ENCODE measurements at regions not wholly inside any gene's neighbourhood (a gene's known extent, or its start where the extent isn't known, plus 50 kb on each side); places are given as distances from the start of the nearest gene placed in this dataset.
"Not testable (repeated sequence)": the region's sequence is repeated elsewhere in the genome, so short reads cannot be mapped to it uniquely, and the experiment has no call there.

GRCh38 chr13:53405616-53406015, 377.0 kb downstream of the OLFM4 start:
- DNase-seq (ENCODE audit: low read depth): no peak

- no peak for DNase-seq (ENCODE audit: low read depth)
Measured at GRCh38 chr13:53408306-53408705, 379.7 kb downstream of the OLFM4 start.

- no peak for DNase-seq (ENCODE audit: low read depth)
Measured at GRCh38 chr13:53408847-53409568, 380.4 kb downstream of the OLFM4 start.

GRCh38 chr13:53411463-53411862, 382.9 kb downstream of the OLFM4 start:
- DNase-seq (ENCODE audit: low read depth): no peak

- DNase-seq (ENCODE audit: low read depth): no peak
Measured at GRCh38 chr13:53415135-53415534, 386.5 kb downstream of the OLFM4 start.

- DNase-seq (ENCODE audit: low read depth): no peak
Measured at GRCh38 chr13:53417601-53418000, 389.0 kb downstream of the OLFM4 start.

- DNase-seq (ENCODE audit: low read depth): no peak
Measured at GRCh38 chr13:53422415-53422814, 393.8 kb downstream of the OLFM4 start.

- no peak for DNase-seq (ENCODE audit: low read depth)
Measured at GRCh38 chr13:53436396-53436795, 407.8 kb downstream of the OLFM4 start.

GRCh38 chr13:53439439-53440225, 411.0 kb downstream of the OLFM4 start:
- no peak for DNase-seq (ENCODE audit: low read depth)

GRCh38 chr13:53442979-53443378, 414.4 kb downstream of the OLFM4 start:
- no peak for DNase-seq (ENCODE audit: low read depth)

- DNase-seq (ENCODE audit: low read depth): no peak
Measured at GRCh38 chr13:53445686-53446085, 417.1 kb downstream of the OLFM4 start.

- no peak for DNase-seq (ENCODE audit: low read depth)
Measured at GRCh38 chr13:53447456-53447855, 418.8 kb downstream of the OLFM4 start.

GRCh38 chr13:53447863-53448262, 419.2 kb downstream of the OLFM4 start:
- no peak for DNase-seq (ENCODE audit: low read depth)

GRCh38 chr13:53452263-53452808, 423.7 kb downstream of the OLFM4 start:
- DNase-seq (ENCODE audit: low read depth): not testable (repeated sequence)

- no peak for DNase-seq (ENCODE audit: low read depth)
Measured at GRCh38 chr13:53460796-53461195, 432.2 kb downstream of the OLFM4 start.

- DNase-seq (ENCODE audit: low read depth): no peak
Measured at GRCh38 chr13:53463106-53463505, 434.5 kb downstream of the OLFM4 start.

- no peak for DNase-seq (ENCODE audit: low read depth)
Measured at GRCh38 chr13:53466576-53466975, 438.0 kb downstream of the OLFM4 start.

GRCh38 chr13:53473397-53473796, 444.8 kb downstream of the OLFM4 start:
- DNase-seq (ENCODE audit: low read depth): no peak

- DNase-seq (ENCODE audit: low read depth): no peak
Measured at GRCh38 chr13:53474878-53475277, 446.3 kb downstream of the OLFM4 start.

- DNase-seq (ENCODE audit: low read depth): no peak
Measured at GRCh38 chr13:53490752-53491151, 462.1 kb downstream of the OLFM4 start.

GRCh38 chr13:53494406-53494805, 465.8 kb downstream of the OLFM4 start:
- DNase-seq (ENCODE audit: low read depth): no peak

- DNase-seq (ENCODE audit: low read depth): no peak
Measured at GRCh38 chr13:53499576-53500133, 471.0 kb downstream of the OLFM4 start.

GRCh38 chr13:53501387-53501786, 472.8 kb downstream of the OLFM4 start:
- no peak for DNase-seq (ENCODE audit: low read depth)

Data from amniotic epithelial cell (primary cell).